Neural crest cell (in vitro differentiated cells): ENCODE measurements at regions not wholly inside any gene's neighbourhood (a gene's known extent, or its start where the extent isn't known, plus 50 kb on each side); places are given as distances from the start of the nearest gene placed in this dataset.

Experiments
- DNase-seq: peaks from one replicate; pipeline ENCODE4 v3.0.0; 2021; ENCODE audit warnings: low read depth, mixed read lengths, low spot score
- H3K27ac Mint-ChIP-seq: one replicate; pipeline ENCODE4 v1.8.0; 2021; ENCODE audit warnings: mild to moderate bottlenecking, mixed read lengths; ENCODE audit not compliant: unreplicated experiment
- H3K27me3 Mint-ChIP-seq: 2 replicates; pipeline ENCODE4 v1.8.0; 2021; ENCODE audit warnings: low read depth, mild to moderate bottlenecking, mixed read lengths
- H3K36me3 Mint-ChIP-seq: 2 replicates; pipeline ENCODE4 v1.8.0; 2021; ENCODE audit warnings: low read depth, mild to moderate bottlenecking, mixed read lengths
- H3K4me1 Mint-ChIP-seq: 2 replicates; pipeline ENCODE4 v1.8.0; 2021; ENCODE audit warnings: mixed read lengths
- H3K4me3 Mint-ChIP-seq: one replicate; pipeline ENCODE4 v1.8.0; 2021; ENCODE audit warnings: mild to moderate bottlenecking, mixed read lengths
- H3K9me3 Mint-ChIP-seq: 2 replicates; pipeline ENCODE4 v1.8.0; 2021; ENCODE audit warnings: mixed read lengths
- CTCF ChIP-seq: fragments of 200-600 bp; sonication (generic); conservative IDR thresholded peaks from 2 replicates; pipeline ENCODE4 v1.5.0; 2021; ENCODE audit warnings: antibody characterized with exemption, mild to moderate bottlenecking

- H3K27me3 Mint-ChIP-seq = peaks cover 3% of the 10 kb centered on the region
Measured at GRCh38 chr12:58607805-58608204, 312.5 kb downstream of the LRIG3 start.

GRCh38 chr12:58608711-58609110, 311.6 kb downstream of the LRIG3 start:
- H3K9me3 Mint-ChIP-seq = no peaks in the 10 kb centered on the region
- no peak overlapping the region for H3K4me3 Mint-ChIP-seq
- no peak overlapping the region for H3K27ac Mint-ChIP-seq
- DNase-seq = no peak
- no peak for TF ChIP-seq CTCF
- peaks cover 3% of the 10 kb centered on the region for H3K27me3 Mint-ChIP-seq
- no peaks in the 10 kb centered on the region for H3K36me3 Mint-ChIP-seq
- no peaks in the 10 kb centered on the region for H3K4me1 Mint-ChIP-seq

More at GRCh38 chr12:58607805-58608204, 312.5 kb downstream of the LRIG3 start:
- H3K4me3 Mint-ChIP-seq = no peak overlapping the region
- H3K27ac Mint-ChIP-seq = no peak overlapping the region
- no peaks in the 10 kb centered on the region for H3K36me3 Mint-ChIP-seq
- H3K4me1 Mint-ChIP-seq = no peaks in the 10 kb centered on the region
- H3K9me3 Mint-ChIP-seq = no peaks in the 10 kb centered on the region
- no peak for DNase-seq
- TF ChIP-seq CTCF = no peak

GRCh38 chr12:58615047-58615446, 305.3 kb downstream of the LRIG3 start:
- no peaks in the 10 kb centered on the region for H3K4me1 Mint-ChIP-seq
- H3K36me3 Mint-ChIP-seq = no peaks in the 10 kb centered on the region
- no peak overlapping the region for H3K4me3 Mint-ChIP-seq
- DNase-seq = no peak
- peaks cover 2% of the 10 kb centered on the region for H3K9me3 Mint-ChIP-seq
- H3K27me3 Mint-ChIP-seq = no peaks in the 10 kb centered on the region
- no peak for TF ChIP-seq CTCF
- H3K27ac Mint-ChIP-seq = no peak overlapping the region

- no peaks in the 10 kb centered on the region for H3K4me1 Mint-ChIP-seq
- no peak for TF ChIP-seq CTCF
Measured at GRCh38 chr12:58615576-58615975, 304.7 kb downstream of the LRIG3 start.

GRCh38 chr12:58616618-58617017, 303.7 kb downstream of the LRIG3 start:
- H3K36me3 Mint-ChIP-seq = no peaks in the 10 kb centered on the region
- no peak overlapping the region for H3K27ac Mint-ChIP-seq
- H3K9me3 Mint-ChIP-seq = peaks cover 2% of the 10 kb centered on the region
- no peaks in the 10 kb centered on the region for H3K4me1 Mint-ChIP-seq
- no peaks in the 10 kb centered on the region for H3K27me3 Mint-ChIP-seq
- no peak overlapping the region for H3K4me3 Mint-ChIP-seq
- TF ChIP-seq CTCF = no peak
- no peak for DNase-seq

More at GRCh38 chr12:58615576-58615975, 304.7 kb downstream of the LRIG3 start:
- Mint-ChIP-seq H3K9me3 (peaks cover 2% of the 10 kb centered on the region), H3K36me3 (no peaks in the 10 kb centered on the region), H3K27me3 (no peaks in the 10 kb centered on the region), H3K27ac (peak overlapping the region; percentile 37), H3K4me3 (no peak overlapping the region)
- no peak for DNase-seq

GRCh38 chr12:58621126-58621525, 299.2 kb downstream of the LRIG3 start:
- Mint-ChIP-seq H3K27me3 (no peaks in the 10 kb centered on the region), H3K9me3 (peaks cover 6% of the 10 kb centered on the region), H3K4me3 (no peak overlapping the region), H3K27ac (no peak overlapping the region), H3K36me3 (no peaks in the 10 kb centered on the region), H3K4me1 (no peaks in the 10 kb centered on the region)
- no peak for TF ChIP-seq CTCF
- no peak for DNase-seq
